Esophagus muscularis mucosa (tissue), 4 donors: ENCODE measurements at regions not wholly inside any gene's neighbourhood (a gene's known extent, or its start where the extent isn't known, plus 50 kb on each side); places are given as distances from the start of the nearest gene placed in this dataset.

Experiments
- DNase-seq: peaks from one replicate; pipeline ENCODE4 v3.0.0-alpha.2; 2017; ENCODE audit errors: extremely low spot score
- H3K27ac ChIP-seq, 4 donors: fragments of 200-600 bp; sonication (generic); replicated peaks in 1 of 4; 1 replicate in 3 of 4; 2 replicates in 1 of 4; pipeline ENCODE4 v1.5.1; 2016 to 2019; ENCODE audit warnings: mild to moderate bottlenecking in 1 of 4
- H3K27me3 ChIP-seq, 4 donors: fragments of 200-600 bp; sonication (generic); one replicate each; pipeline versions ENCODE4 v1.5.1 to v1.6.0; 2016 to 2019
- H3K36me3 ChIP-seq, 4 donors: fragments of 200-600 bp; sonication (generic); one replicate each; pipeline ENCODE4 v1.5.1; 2016 to 2019
- H3K4me1 ChIP-seq, 4 donors: fragments of 200-600 bp; sonication (generic); one replicate each; pipeline ENCODE4 v1.5.1; 2016 to 2019
- H3K4me3 ChIP-seq, 4 donors: fragments of 200-600 bp; sonication (generic); 1 replicate in 2 of 4; 2 replicates in 2 of 4; pipeline ENCODE4 v1.5.1; 2016 to 2019; ENCODE audit warnings: mild to moderate bottlenecking in 4 of 4, moderate library complexity in 1 of 4
- H3K9me3 ChIP-seq, 4 donors: fragments of 200-600 bp; sonication (generic); 1 replicate in 3 of 4; 2 replicates in 1 of 4; pipeline ENCODE4 v1.5.1; 2016 to 2019
- EP300 ChIP-seq: sonication (generic); formaldehyde crosslinking; IDR thresholded peaks from one replicate; pipeline ENCODE4 v1.6.1; 2017; ENCODE audit warnings: antibody characterized with exemption
- POLR2A ChIP-seq: fragments of 450-650 bp; IDR thresholded peaks from one replicate; pipeline ENCODE4 v1.6.1; 2017; ENCODE audit warnings: antibody characterized with exemption, moderate library complexity, mild to moderate bottlenecking, low read depth
- POLR2AphosphoS5 ChIP-seq, 2 donors: sonication (generic); formaldehyde crosslinking; IDR thresholded peaks; one replicate each; pipeline ENCODE4 v1.6.1; 2017; ENCODE audit warnings: antibody characterized with exemption in 2 of 2
- WGBS: methylation state at CpG from one replicate; pipeline ENCODE4 v1.1.5; 2018; 5-methylcytosine and 5-hydroxymethylcytosine counted together
- intact Hi-C: fragments of 100-400 bp; cut with DNase I; formaldehyde crosslinking; loops from one replicate; pipeline ENCODE4 v1.15.1; 2023
- TF ChIP-seq, protein P1 (sequence below), 3 experiments: fragments of 200-600 bp in 2 of 3; fragments of 450-650 bp in 1 of 3; sonication (generic) in 2 of 3; IDR thresholded peaks; one replicate each; pipeline ENCODE4 v1.5.1; 2017 to 2019; ENCODE audit warnings: antibody characterized with exemption in 3 of 3, mild to moderate bottlenecking in 2 of 3, moderate library complexity in 1 of 3

GRCh38 chr22:27507935-27508526 is 293.5 kb downstream of the MN1 start:
- TF ChIP-seq POLR2AphosphoS5 (IDR thresholded peaks at IDR 0.05) (no peak), EP300 (no peak), POLR2A (no peak)
- TF ChIP-seq, protein P1, sequence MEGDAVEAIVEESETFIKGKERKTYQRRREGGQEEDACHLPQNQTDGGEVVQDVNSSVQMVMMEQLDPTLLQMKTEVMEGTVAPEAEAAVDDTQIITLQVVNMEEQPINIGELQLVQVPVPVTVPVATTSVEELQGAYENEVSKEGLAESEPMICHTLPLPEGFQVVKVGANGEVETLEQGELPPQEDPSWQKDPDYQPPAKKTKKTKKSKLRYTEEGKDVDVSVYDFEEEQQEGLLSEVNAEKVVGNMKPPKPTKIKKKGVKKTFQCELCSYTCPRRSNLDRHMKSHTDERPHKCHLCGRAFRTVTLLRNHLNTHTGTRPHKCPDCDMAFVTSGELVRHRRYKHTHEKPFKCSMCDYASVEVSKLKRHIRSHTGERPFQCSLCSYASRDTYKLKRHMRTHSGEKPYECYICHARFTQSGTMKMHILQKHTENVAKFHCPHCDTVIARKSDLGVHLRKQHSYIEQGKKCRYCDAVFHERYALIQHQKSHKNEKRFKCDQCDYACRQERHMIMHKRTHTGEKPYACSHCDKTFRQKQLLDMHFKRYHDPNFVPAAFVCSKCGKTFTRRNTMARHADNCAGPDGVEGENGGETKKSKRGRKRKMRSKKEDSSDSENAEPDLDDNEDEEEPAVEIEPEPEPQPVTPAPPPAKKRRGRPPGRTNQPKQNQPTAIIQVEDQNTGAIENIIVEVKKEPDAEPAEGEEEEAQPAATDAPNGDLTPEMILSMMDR (IDR thresholded peaks at IDR 0.05) = no peak
- Histone ChIP-seq H3K4me1 (peaks cover 10 to 28% (median 15%) of the 10 kb centered on the region in 4 donors), H3K27ac (no peak overlapping the region), H3K36me3 (no peaks in the 10 kb centered on the region), H3K4me3 (no peak overlapping the region), H3K9me3 (no peaks in the 10 kb centered on the region), H3K27me3 (no peaks in the 10 kb centered on the region)
- 84% methylated on average over 4 of the region's 4 CpGs for WGBS
- no peak for DNase-seq
- intact Hi-C loops = no loop called here

DNA sequence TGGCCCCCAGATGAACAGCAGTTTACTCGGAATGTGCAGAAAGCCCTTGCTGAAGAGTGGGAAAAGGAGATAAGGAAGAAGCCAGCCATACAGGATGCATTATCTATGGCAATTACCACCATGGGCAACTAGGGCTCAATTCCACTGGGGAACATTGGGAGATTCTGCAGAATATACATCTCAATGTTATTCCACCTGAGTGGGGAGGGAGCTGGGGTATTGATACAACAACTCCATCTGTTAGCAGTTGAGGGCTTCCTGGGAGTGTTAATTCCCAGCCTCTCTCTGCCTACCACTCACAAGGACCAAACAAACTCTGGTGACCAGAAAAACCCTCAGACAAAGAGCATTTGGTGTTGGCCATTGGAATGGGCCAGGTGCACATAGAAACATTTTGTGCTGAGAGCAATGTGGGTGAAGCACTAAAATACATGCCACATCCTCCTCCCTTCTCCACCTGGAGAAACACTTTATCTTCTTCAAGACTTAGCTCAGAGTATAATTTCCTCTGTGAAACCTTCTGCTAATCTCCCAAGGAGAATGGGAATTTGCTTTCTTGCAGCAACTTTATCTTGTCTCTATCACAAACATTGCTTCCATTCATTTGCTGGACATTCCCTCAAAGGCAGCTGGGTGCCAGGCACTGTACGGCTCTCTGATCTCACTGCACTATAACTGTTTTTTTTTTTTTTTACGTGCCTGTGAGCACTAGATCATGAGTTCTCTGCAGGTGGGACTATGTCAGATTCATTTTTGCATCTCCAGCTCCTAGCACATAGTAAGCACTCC is 292.2 kb downstream of the MN1 start:
- Histone ChIP-seq H3K36me3 (no peaks in the 10 kb centered on the region), H3K27me3 (no peaks in the 10 kb centered on the region), H3K4me3 (no peak overlapping the region), H3K27ac (no peak overlapping the region), H3K4me1 (peaks cover 10 to 28% (median 15%) of the 10 kb centered on the region in 4 donors), H3K9me3 (no peaks in the 10 kb centered on the region)
- no peak for TF ChIP-seq EP300
- TF ChIP-seq, protein P1 (IDR thresholded peaks at IDR 0.05) = no peak
- no peak for TF ChIP-seq POLR2A
- TF ChIP-seq POLR2AphosphoS5 (IDR thresholded peaks at IDR 0.05) = no peak
- intact Hi-C loops = no loop called here
- WGBS = 90% methylated on average over 3 of the region's 3 CpGs
- no peak for DNase-seq

GRCh38 chr22:27510024-27510423 is 291.5 kb downstream of the MN1 start:
- no peak overlapping the region for H3K4me3 ChIP-seq
- TF ChIP-seq POLR2A = no peak
- no peak overlapping the region for H3K27ac ChIP-seq
- H3K4me1 ChIP-seq = peaks cover 10 to 28% (median 15%) of the 10 kb centered on the region in 4 donors
- H3K9me3 ChIP-seq = no peaks in the 10 kb centered on the region
- DNase-seq = no peak
- no peaks in the 10 kb centered on the region for H3K27me3 ChIP-seq
- intact Hi-C loops = no loop called here
- H3K36me3 ChIP-seq = no peaks in the 10 kb centered on the region
- 84% methylated on average over 3 of the region's 3 CpGs for WGBS

GRCh38 chr22:27512283-27512761 is 289.2 kb downstream of the MN1 start:
- 37% methylated on average over 13 of the region's 13 CpGs for WGBS
- no peak for DNase-seq
- intact Hi-C loops = no loop called here
- TF ChIP-seq, protein P1 (IDR thresholded peaks at IDR 0.05) = no peak
- peak; percentile 64 to 72 for TF ChIP-seq POLR2AphosphoS5 (IDR thresholded peaks at IDR 0.05)
- TF ChIP-seq EP300 = no peak
- no peak for TF ChIP-seq POLR2A
- Histone ChIP-seq H3K4me1 (peaks cover 10 to 20% (median 16%) of the 10 kb centered on the region in 4 donors), H3K27me3 (no peaks in the 10 kb centered on the region), H3K27ac (peak overlapping the region; percentile 45 to 55 (median 49)), H3K4me3 (no peak overlapping the region), H3K36me3 (no peaks in the 10 kb centered on the region), H3K9me3 (no peaks in the 10 kb centered on the region)

DNA sequence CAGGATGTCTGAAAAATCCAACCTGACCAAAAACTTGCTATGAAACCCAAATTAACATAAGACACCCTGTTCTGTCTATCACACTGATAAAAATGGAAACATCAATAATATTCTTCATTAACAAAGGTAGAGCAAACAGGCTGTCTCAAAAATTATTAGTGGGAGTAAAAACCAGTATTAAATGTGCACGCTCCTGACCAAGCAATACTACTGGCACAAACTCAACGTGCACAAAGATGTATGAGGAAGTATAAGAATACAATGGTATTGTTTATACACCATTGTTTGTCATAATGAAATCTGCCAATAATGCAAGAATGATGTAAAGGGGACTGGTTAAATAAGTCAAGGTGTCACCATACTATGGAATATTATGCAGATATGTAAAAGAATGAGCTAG is 288.5 kb downstream of the MN1 start:
- TF ChIP-seq, protein P1 (IDR thresholded peaks at IDR 0.05) = no peak
- TF ChIP-seq EP300 = no peak
- DNase-seq = no peak
- 43% methylated on average over 2 of the region's 2 CpGs for WGBS
- Histone ChIP-seq H3K27me3 (no peaks in the 10 kb centered on the region), H3K36me3 (no peaks in the 10 kb centered on the region), H3K4me3 (no peak overlapping the region), H3K27ac (peak overlapping the region in 3 of 4 donors; percentile 15 to 55 (median 53)), H3K4me1 (peaks cover 10 to 19% (median 16%) of the 10 kb centered on the region in 4 donors), H3K9me3 (no peaks in the 10 kb centered on the region)
- intact Hi-C loops = no loop called here
